Endometrium (tissue), 2 donors: ENCODE measurements at regions not wholly inside any gene's neighbourhood (a gene's known extent, or its start where the extent isn't known, plus 50 kb on each side); places are given as distances from the start of the nearest gene placed in this dataset.

Source experiments
- FAIRE-seq: peaks from 2 replicates; lab custom pipeline; 2012; peaks lifted over from hg19 to GRCh38; lab: Jason Lieb, UNC
- donor health status: control.
- donor health status: control.

GRCh38 chr16:85376292-85377095 is 236.6 kb upstream of the GSE1 start:
- no peak for FAIRE-seq

GRCh38 chr16:85377388-85378144 is 235.6 kb upstream of the GSE1 start:
- FAIRE-seq: no peak

DNA sequence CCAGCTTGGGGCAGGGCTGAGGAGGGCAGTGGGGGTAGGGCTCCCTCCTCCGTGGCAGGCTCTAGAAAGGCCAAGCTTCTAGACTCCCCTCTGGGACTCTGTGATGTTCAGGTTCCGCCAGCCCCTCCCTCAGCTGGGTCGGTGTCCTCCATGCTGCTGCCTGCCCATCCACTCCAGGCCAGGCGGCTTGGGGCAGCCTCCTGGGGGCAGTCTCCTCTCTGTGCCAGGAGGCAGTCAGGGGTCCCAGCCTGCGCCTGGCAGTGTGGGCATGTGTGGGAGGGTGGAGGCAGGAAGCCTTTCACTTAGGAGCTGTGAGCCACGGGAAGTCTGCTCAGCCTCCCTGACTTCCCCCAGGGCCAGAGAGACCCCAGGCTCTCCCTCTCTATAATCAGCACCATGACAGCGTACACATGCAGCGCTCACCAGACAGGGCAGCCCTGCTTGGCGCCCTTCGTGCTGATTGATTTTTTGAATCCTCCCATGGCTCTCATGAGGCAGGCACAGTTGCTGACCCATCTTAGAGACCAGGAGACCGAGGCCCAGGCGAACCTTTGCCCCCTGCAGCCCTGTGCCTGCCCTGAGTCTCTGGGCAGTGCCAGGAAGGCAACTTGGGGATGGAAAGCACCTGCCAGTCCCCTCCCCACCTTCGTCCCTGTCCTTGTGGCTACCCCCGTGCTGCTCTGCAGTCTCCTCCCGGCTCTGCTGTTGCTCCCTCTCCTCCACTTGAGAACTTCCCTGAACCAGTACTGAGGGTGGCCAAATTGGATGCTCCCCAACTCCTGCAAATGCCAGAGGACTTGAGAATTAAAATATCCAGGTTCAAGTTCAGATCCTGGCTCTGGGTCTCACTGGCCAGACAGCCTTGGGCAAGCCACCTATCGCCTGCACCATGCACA is 234.7 kb upstream of the GSE1 start:
- no peak for FAIRE-seq

DNA sequence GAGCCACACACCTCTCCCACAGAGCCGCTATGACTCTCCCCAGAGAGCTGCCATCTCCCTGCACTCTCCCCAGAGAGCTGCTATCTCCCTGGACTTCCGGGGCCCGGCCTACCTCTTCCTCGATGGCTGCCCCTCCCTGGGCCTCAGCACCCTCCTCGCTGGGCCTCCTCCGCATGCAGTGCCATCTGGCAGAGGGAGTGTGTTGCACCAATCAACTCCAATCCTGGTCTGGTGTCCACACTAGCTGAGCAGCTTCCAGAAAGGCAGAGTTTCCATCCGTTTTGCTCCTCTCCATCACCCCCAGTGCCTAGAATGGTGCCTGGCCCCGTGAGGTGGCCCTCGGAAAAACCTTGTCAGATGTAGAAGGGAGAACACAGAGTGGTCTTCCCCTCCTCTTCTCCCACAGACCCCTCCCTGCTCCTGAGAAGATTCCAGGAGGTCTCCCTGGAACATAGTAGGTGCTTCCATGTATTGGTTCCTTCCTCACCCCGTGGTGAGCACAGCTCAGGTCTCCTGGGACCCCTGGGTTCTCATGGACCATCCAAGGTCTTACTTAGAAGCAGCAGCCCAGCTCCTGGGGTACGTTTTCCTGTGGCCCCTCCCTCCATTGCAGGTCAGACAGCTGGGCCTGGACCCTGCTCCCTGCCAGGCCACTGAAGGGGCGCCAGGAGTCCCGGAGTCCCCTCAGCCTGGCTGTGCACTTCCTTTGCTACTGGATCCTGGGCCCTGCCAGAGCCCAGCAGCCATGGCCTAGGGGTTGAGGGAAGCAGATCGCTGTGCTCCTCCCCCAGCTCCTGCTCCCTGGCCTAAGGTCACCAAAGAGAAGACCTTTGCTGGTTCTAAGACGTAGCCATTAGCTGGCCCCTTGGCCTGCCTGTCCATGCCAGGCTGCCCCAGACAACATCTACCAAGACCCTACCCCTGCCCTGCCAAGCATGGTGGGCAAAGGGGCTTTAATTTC is 233.8 kb upstream of the GSE1 start:
- FAIRE-seq: no peak

DNA sequence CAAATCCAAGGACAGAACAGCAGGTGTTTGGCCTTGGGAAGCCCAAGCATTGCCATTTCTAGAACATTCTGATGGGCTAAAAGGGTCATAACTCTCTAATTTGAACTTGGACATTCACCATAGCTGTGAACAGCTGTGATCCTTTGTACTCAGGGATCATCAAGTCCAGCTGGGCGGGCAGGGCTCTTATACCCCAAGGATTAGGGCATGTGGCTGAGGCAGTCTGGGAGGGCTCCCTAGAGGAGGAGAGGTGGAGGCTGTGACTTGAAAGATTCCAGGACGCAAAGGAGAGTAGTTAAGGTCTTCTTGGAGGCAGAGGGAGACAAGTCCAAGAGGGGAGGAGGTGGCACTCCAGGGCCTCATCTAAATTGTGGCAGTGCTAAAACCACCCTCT is 233.1 kb upstream of the GSE1 start:
- FAIRE-seq: no peak

GRCh38 chr16:85380905-85381737 is 232.0 kb upstream of the GSE1 start:
- FAIRE-seq: no peak

DNA sequence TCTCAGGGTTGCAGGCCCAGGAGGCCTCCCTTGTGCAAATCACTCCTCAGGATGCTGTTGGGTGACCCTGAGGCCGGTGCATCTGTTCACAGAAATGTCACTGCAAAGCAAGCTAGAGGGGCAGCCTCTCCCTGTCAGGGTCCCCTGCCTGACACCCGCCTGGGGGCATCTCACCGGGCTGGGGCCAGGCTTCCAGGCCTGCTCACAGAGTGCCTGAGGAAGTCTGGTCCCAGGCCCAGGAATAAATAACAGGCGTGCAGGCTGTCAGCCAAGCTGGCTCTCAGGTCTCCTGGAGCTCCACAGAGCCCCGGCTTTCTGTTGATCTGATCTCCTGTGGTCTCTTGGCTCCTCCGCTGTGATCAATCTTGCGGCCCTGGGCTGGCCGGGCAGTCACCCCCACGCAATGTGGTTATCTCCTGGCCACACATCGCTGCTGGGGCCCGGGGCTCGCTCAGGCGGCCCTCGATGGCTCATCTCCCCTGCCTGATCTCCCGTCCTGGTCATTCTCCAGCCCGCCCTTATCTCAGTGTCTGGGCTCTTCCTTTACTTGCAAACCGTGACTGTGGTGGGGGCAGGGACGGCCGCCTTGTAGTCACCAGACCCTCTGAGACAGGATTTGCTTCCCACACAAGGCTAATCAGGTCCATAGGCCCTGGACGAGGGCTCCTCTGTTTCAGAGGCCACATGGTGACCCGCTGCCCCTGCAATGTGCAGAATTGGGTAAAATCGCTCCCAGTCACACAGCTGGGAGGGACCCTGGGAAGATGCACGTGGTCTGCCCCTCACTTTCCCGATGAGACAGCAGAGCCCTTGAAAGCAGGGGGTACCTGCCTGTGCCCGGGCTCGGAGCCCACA is 231.2 kb upstream of the GSE1 start:
- FAIRE-seq: no peak

DNA sequence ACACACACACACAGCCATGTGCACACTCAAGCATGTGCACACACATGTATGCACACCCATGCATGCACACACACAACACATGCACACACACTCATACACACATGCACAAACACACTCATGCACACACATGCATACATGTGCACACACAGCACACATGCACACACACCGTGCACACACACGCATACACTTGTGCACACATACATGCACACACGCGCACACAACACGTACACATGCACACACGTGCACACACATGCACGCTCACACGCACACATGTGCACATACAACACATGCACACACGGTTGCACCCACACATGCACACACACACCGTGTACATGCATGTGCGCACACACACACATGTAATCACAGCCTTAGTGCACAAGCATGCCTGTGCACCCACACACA is 230.4 kb upstream of the GSE1 start:
- no peak for FAIRE-seq

GRCh38 chr16:85383836-85384832 is 229.0 kb upstream of the GSE1 start:
- FAIRE-seq: no peak

DNA sequence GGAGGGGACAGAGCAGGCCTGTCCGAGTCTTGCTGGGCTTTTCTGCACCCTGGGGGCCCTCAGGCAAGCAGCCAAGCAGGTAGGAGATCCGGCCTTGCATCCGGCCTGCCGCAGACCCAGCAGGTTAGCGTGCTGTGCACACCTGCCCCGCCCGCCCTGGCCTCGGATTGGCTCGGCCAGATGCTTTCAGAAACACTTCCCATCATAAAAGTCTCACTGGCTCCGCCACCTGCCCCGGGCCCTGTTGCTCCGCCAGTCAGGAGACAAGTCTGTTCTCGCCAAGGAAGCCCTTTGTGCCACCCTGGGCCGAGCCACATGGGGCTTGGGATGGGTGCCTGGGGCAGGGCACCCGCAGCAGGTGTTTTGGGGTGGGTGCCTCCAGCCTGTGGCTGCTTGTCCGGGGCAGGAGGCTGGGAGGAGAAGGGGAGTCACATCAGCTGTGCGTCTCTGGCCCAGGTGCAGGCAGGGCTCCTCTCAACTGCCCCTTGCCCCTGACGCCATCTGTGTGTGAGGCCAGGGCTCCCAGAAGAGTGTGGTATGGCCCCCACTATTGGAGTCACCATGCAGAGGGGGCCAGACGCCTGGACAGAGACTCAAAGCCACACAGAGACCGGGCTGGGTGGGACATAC is 228.2 kb upstream of the GSE1 start:
- FAIRE-seq: no peak

GRCh38 chr16:85385463-85386331 is 227.4 kb upstream of the GSE1 start:
- FAIRE-seq: no peak

DNA sequence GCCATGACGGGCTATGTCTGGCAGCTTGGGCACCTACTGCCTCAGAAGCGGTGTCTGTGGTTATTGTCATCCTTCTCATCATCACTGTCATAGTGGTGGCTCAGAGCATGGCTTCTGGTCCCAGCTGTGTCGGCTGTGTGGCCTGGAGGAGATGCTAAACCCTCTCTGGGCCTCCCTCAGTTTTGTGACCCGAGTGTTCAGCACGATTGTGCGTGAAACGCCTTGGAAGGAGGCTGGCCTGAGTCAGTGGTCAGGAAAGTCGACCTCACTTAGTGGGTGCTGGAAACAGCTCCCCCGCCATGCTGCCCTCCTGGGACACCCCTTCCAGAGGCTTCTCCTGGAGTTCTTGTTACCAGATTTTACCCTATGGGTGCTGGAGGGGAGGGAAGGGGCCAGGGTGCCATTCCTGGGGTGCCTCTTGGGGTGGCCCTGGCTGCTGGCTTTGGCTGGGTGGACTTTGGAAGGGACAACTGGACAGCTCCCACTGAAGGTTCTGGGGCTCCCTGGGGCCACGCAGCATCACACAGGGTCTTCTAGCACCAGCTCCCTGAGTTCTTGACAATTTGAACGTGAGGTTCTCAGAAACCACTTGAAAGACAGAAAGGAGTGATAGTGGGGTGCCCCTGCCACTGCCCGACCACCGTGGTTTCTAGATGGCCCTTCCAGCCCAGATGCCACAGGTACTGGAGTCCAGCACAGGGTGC is 226.5 kb upstream of the GSE1 start:
- no peak for FAIRE-seq

DNA sequence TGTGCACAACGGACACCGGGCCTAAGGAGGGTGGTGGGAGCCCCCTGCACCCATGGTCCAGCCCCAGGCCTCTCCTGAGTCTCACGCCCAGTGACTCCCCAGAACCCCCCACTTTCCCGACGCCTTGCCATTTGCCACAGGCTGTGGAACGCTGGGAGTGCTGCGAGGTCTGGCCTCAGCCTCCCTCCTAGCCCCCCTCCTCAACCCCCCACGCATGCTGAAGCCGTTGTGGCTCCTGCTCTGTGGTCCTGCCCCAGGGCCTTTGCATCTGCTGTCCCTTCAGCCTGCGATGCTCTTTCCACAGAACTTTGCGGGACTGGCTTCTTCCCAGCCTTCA is 226.0 kb upstream of the GSE1 start:
- no peak for FAIRE-seq

DNA sequence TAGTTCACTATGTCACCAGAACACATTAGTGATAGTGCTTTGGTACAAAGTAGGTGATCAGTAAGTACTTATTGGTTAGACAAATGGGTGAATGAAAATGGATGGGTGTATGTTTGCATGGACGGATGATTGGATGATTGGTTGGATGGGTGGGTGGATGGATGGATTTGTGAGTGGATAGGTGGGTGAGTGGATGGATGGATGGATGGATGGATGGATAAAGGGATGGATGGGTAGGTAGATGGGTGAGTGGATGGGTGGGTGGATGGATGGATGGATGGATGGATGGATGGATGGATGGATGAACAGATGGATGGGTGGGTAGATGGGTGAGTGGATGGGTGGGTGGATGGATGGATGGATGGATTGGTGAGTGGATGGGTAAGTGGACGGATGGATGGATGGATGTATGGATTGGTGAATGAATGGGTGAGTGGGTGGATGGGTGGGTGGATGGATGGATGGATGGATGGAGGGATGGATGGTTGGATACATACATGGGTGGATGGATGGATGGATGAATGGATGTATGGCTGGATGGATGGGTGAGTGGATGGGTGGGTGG is 225.3 kb upstream of the GSE1 start:
- no peak for FAIRE-seq

DNA sequence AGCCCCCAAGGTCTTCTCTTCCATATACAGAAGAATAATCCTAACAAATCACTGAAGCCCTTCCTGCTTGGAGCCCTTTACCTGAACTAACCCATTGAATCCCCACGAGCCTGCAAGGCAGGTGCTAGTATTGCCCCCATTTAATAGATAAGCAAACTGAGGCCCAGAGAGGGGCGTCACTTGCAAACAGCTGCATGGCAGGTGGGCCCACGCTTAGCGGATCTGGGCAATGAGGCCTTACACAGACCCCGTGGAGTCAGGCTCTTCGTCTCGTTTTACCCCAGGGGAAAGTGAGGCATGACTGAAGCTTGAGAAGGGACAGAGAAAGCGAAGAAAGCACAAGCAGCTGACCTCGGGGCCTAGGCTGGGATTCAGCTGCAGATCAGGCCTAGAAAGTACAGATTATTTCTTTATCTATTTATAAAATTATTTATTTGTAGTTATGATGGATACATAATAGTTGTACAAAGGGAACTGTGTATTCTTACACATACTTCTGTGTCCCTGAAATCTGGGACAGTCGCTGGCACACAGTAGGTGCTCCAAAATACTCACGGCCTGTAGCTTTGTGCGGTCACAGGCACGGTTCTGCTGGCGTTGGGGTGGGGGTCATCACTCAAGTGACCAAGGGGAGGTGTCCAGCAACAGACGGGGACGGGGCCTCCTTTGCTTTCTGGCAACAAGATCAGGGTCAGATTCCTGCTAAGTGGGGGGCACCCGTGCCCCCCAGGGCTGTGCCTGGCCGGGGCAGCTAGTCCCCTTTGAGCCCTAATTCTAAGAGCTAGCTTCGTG is 223.2 kb upstream of the GSE1 start:
- FAIRE-seq: no peak
